Adrenal gland (tissue), 9 donors: ENCODE measurements at regions not wholly inside any gene's neighbourhood (a gene's known extent, or its start where the extent isn't known, plus 50 kb on each side); places are given as distances from the start of the nearest gene placed in this dataset.

ENCODE experiments used
- DNase-seq, 7 donors: peaks; one replicate each; pipeline ENCODE4 v3.0.0-alpha.2; 2019 to 2020
- H3K27ac ChIP-seq, 5 donors: fragments of 200-600 bp; sonication (generic) in 4 of 5; 1 replicate in 3 of 5; 2 replicates in 2 of 5; pipeline versions ENCODE4 v1.5.1 to v1.8.0; 2016 to 2020; ENCODE audit warnings: mild to moderate bottlenecking in 1 of 5
- H3K27me3 ChIP-seq: fragments of 200-600 bp; 2 replicates; pipeline ENCODE4 v1.8.0; 2021
- H3K36me3 ChIP-seq, 2 donors: fragments of 200-600 bp; replicated peaks in 1 of 2; 1 replicate in 1 of 2; 2 replicates in 1 of 2; pipeline versions ENCODE4 v1.5.1 to v1.8.0; 2018 to 2022
- H3K4me1 ChIP-seq, 2 donors: fragments of 200-600 bp; replicated peaks in 1 of 2; 1 replicate in 1 of 2; 2 replicates in 1 of 2; pipeline versions ENCODE4 v1.5.1 to v1.8.0; 2018 to 2021
- H3K4me3 ChIP-seq, 4 donors: fragments of 200-600 bp; sonication (generic) in 3 of 4; one replicate each; pipeline ENCODE4 v1.5.1; 2016 to 2018
- H3K9me3 ChIP-seq, 3 donors: fragments of 200-600 bp; sonication (generic) in 1 of 3; replicated peaks in 1 of 3; 1 replicate in 2 of 3; 2 replicates in 1 of 3; pipeline versions ENCODE4 v1.5.1 to v1.8.0; 2016 to 2021
- CTCF ChIP-seq, 6 experiments: fragments of 450-650 bp in 4 of 6; fragments of 200-600 bp in 2 of 6; sonication (generic) in 1 of 6; IDR thresholded peaks; 1 replicate in 5 of 6; 2 replicates in 1 of 6; pipeline versions ENCODE4 v1.5.1 to v1.8.0; 2016 to 2021; ENCODE audit warnings: antibody characterized with exemption in 6 of 6, mild to moderate bottlenecking in 2 of 6, moderate library complexity in 1 of 6
- POLR2A ChIP-seq, 2 donors: fragments of 450-650 bp; IDR thresholded peaks; one replicate each; pipeline ENCODE4 v1.6.1; 2017; ENCODE audit warnings: antibody characterized with exemption in 2 of 2, mild to moderate bottlenecking in 2 of 2, moderate library complexity in 1 of 2
- WGBS, 4 donors: extraction: QIAGEN DNeasy Blood & Tissue Kit in 2 of 4; methylation state at CpG; one replicate each; pipeline versions ENCODE4 v1.1.5 to v1.1.7; 2013 to 2017; 5-methylcytosine and 5-hydroxymethylcytosine counted together
- intact Hi-C, 2 donors: fragments of 100-400 bp; cut with DNase I; formaldehyde crosslinking; loops; one replicate each; pipeline versions ENCODE4 v1.14.1 to v1.15.0; 2022 to 2023
- donor health status: healthy with polysubstance abuse.
- donor health status: Bipolar disorder and iron deficiency.
- donor health status: DM: yes; HTN: yes; CAD: no.
- donor health status: DM: no; HTN: no; CAD: no.
- donor health status: DM: no; HTN: no; CAD: no.

- Histone ChIP-seq H3K36me3 (no peaks in the 10 kb centered on the region), H3K4me1 (no peaks in the 10 kb centered on the region), H3K4me3 (no peak overlapping the region), H3K27me3 (no peaks in the 10 kb centered on the region), H3K9me3 (peaks cover 0 to 10% (median 0%) of the 10 kb centered on the region in 3 donors), H3K27ac (no peak overlapping the region)
- 59 to 77% (median 64%) methylated on average over 1 of the region's 1 CpG for WGBS, 4 donors
- TF ChIP-seq POLR2A (IDR thresholded peaks at IDR 0.05) (no peak), CTCF (IDR thresholded peaks at IDR 0.05) (no peak)
- no peak for DNase-seq
- intact Hi-C loops: no loop called here
Observed at GRCh38 chr9:28762167-28762566, 1188.9 kb upstream of the C9orf72 start.

GRCh38 chr9:28764532-28764931 is 1191.3 kb upstream of the C9orf72 start:
- Histone ChIP-seq H3K36me3 (no peaks in the 10 kb centered on the region), H3K27me3 (no peaks in the 10 kb centered on the region), H3K4me1 (no peaks in the 10 kb centered on the region), H3K9me3 (peaks cover 0 to 10% (median 0%) of the 10 kb centered on the region in 3 donors), H3K27ac (no peak overlapping the region), H3K4me3 (no peak overlapping the region)
- DNase-seq: no peak
- intact Hi-C loops: no loop called here
- 83 to 90% (median 86%) methylated on average over 1 of the region's 1 CpG for WGBS, 4 donors
- no peak for TF ChIP-seq CTCF (IDR thresholded peaks at IDR 0.05)
- TF ChIP-seq POLR2A (IDR thresholded peaks at IDR 0.05): no peak

GRCh38 chr9:28770226-28770625 is 1196.9 kb upstream of the C9orf72 start:
- Histone ChIP-seq H3K4me1 (no peaks in the 10 kb centered on the region), H3K27me3 (no peaks in the 10 kb centered on the region), H3K27ac (no peak overlapping the region), H3K9me3 (no peaks in the 10 kb centered on the region), H3K36me3 (no peaks in the 10 kb centered on the region), H3K4me3 (no peak overlapping the region)
- TF ChIP-seq CTCF (IDR thresholded peaks at IDR 0.05): no peak
- no peak for TF ChIP-seq POLR2A (IDR thresholded peaks at IDR 0.05)
- intact Hi-C loops: no loop called here
- DNase-seq: no peak
- 80 to 94% (median 83%) methylated on average over 4 of the region's 4 CpGs for WGBS, 4 donors

- intact Hi-C loops: no loop called here
- H3K36me3 ChIP-seq: no peaks in the 10 kb centered on the region
- no peak for DNase-seq
- WGBS, 4 donors: 48 to 61% (median 56%) methylated on average over 2 of the region's 2 CpGs
- TF ChIP-seq POLR2A (IDR thresholded peaks at IDR 0.05) (no peak), CTCF (IDR thresholded peaks at IDR 0.05) (no peak)
- no peaks in the 10 kb centered on the region for H3K27me3 ChIP-seq
- no peaks in the 10 kb centered on the region for H3K4me1 ChIP-seq
- H3K9me3 ChIP-seq: no peaks in the 10 kb centered on the region
- no peak overlapping the region for H3K27ac ChIP-seq
- no peak overlapping the region for H3K4me3 ChIP-seq
Observed at GRCh38 chr9:28770827-28771226, 1197.5 kb upstream of the C9orf72 start.
